SW 1271 (cell line): ENCODE measurements at regions not wholly inside any gene's neighbourhood (a gene's known extent, or its start where the extent isn't known, plus 50 kb on each side); places are given as distances from the start of the nearest gene placed in this dataset.
"Not testable (repeated sequence)": the region's sequence is repeated elsewhere in the genome, so short reads cannot be mapped to it uniquely, and the experiment has no call there.

Experiments
- DNase-seq, 2 experiments: peaks; one replicate each; lab custom pipeline; 2025; lab: John Stamatoyannopoulos, UW

DNA sequence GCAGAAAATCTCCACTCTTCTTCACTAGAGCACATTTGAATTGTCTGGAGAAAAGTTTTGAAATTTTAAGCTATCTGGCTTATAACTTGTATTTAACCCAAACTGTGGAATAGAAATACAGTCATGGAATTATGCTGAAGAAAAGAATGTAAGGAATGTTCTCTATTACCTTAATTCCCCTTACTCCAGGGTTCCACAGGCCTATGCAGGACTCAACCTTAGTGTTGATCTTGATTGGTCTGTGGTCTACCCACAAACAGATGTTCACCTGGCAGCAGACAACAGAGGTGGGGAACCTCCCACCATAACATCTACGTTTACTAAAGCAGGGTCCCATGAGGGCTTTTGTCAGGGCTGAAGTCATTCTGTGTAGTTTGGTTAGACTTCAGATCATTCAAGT is 189.3 kb upstream of the GPRIN3 start:
- no peak for DNase-seq

DNA sequence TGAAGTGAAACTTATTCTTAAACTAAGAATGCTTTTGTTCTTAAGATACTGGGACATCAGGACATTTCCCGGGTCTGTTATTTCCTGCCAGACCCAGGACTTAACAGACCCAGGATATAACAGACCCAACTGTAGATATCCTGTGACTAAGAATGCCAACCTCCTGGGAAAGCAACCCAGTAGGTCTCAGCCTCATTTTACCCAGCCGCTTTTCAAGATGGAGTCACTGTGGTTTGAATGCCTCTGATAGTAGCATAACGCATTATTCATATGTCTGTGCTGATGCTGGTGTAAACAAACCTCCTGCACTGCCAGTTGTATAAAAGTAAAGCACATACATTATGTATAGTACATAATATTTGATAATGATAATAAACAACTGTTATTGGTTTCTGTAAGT is 185.8 kb upstream of the GPRIN3 start:
- no peak for DNase-seq

DNA sequence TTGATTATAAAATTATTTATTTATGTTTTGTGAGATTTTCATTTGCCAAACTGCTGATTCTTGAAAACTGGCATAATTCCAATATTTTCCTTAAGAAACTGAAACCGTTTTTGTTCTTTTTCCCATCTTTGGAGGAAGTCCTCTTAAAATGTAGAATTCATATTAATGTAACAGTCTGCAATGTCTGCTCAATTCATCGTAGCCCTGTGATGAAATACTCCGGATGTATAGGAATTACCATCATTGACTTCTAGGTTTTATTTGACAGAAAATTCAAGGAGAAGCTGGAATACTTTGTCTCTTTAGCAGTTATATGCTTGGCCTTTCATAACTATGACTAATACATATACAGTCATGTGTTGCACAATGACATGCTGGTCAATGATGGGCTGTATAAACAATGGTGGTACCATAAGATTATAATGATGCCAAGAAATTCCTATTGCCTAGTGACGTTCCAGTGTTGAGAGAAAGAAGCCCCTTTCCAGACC is 185.0 kb upstream of the GPRIN3 start:
- no peak for DNase-seq

DNA sequence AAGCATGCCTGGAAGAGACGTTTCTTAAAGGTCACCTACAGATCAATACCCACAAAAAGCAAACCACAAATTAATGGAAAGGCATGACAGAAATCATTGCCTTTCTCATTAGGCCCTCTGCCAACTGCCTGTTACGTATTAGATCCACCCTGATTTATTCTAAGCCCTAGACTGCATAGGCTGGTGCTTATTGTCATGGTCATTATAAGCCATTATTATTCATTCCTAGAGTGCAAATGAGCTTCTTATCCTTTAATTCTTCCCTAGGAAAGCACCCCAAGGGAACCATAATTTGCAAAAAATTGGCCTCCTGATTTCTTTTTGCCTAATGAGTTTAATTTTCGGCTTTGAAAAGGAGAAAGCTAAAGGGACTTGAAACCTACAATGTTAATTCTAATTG is 184.2 kb upstream of the GPRIN3 start:
- DNase-seq: no peak

DNA sequence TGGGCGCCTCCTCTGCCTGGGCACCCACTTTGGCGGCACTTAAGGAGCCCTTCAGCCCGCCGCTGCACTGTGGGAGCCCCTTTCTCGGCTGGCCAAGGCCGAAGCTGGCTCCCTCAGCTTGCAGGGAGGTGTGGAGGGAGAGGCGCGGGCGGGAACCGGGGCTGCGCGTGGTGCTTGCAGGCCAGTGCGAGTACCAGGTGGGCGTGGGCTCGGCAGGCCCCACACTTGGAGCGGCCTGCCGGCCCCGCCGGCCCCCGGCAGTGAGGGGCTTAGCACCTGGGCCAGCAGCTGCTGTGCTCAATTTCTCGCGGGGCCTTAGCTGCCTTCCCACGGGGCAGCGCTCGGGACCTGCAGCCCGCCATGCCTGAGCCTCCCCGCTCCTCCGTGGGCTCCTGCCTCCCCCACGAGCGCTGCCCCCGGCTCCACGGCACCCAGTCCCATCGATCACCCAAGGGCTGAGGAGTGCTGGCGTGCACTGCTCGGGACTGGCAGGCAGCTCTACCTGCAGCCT is 182.4 kb upstream of the GPRIN3 start:
- not testable (repeated sequence) for DNase-seq

DNA sequence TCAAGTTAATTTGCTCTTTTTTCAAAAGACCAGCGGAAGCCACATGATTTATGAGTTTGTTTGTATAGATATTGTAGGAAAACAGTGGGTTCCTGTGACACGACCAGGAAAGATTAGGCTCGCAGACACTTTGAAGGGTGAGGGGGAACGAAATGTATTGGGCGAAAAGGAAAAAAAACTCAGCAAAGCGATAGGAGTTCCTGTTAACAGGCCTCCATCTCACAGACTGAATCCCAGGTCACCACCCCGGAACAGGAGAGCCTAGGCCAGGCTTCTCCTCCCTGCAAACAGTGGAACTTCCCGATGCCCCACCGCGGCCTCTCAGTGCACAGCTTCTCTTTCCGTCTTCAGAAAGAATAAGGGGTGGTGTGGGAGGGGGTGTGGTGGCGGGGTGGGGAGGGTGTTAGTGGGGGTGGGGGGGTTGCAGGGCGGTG is 181.8 kb upstream of the GPRIN3 start:
- no peak for DNase-seq

DNA sequence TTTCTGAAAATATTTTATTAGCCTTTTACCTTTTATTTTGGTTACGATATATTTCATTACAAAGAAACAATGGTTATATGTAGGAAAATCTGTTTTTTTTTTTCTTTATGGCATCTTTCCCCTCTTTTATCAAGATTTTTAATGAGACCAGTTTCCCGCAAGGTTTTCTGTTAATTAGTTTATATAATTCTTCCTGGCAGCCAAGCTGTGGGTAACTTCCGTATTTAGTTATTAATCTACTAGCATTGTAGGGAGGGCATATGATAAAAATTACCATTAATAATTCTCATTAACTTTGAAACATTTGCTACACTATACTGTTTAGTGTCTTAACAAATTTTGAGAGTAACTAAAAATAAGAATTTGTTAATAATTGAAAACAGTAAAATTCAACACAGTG is 181.1 kb upstream of the GPRIN3 start:
- no peak for DNase-seq

DNA sequence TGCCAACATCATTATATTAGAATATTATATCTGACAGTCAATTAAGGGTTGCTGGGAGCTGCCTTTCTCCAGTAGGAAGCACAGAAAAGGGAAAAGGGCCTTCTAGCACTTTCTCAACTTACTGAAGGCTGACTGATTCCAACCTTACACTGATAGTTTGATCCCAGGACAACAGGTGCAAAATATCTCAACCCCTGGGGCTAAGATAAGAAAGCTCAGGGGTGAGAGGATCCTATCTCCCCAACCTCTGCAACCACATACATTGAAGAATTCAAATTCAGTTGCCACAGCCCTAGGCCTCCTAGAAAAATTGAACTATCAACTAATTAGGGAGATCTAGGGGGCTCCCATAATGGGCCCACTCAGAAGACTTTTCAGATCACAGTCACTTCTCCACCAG is 179.1 kb upstream of the GPRIN3 start:
- no peak for DNase-seq

DNA sequence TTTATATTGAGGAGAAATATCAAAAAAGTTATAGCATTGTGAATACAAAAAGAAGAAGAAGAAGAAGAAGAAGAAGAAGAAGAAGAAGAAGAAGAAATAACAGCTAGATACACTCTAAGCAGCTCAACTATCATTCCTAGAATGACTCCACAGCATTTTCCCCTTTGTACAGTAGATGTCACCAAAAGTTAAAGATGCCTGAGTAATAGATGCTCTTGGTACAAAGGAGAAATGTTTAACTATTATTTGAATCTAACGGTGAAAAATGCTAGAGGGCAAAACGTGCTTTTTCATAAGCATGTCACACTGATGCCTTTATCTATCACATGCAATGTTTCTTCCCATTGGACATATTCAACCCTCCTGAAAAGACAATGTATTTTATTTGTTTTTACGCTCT is 178.4 kb upstream of the GPRIN3 start:
- no peak for DNase-seq

DNA sequence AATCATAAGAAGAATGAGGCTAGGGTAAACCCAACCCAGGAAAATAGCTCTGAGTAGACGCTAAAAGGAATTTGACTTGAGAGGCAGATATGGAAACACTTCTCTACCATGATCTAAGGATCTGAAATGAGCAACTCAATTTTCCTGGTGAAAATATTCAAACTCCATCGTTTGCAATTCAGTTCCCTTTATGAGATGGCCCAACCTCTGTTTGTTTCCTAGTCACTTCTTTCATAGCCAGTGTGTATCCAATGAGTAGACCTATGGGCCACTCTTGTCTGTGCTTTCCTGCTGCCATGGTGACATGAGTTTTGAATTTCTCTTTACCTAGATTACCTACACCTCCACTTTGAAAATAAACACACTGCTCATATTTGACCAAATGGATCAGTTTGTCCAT is 176.2 kb upstream of the GPRIN3 start:
- DNase-seq: no peak

DNA sequence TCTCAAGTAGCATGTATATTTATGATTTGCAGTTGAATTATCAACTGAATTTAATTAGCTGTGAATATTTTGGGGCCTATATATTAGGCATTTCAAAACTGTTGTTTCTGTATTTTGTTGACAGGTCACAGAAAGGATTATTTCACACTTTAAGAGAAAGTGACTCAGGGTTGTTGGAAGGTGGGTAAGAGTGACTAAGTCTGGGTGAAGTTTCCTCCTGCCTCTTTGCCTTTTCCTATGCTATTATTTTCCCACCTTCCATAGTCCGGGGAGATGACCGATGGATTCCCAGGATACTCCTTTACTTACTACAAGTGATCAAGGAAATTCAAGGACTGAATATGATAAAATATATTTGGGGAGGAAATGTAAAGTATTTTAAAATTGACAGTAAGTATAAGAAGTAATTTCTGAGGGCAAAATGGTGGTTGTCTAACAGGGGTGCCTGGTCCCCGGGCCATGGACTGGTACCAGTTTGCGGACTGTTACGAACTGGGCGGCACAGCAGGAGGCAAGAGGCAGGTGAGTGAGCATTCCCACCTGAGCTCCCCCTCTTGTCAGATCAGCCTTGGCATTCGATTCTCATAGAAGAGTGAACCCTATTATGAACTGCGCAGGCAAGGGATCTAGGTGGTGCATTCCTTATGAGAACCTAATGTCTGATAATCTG is 175.5 kb upstream of the GPRIN3 start:
- no peak for DNase-seq

DNA sequence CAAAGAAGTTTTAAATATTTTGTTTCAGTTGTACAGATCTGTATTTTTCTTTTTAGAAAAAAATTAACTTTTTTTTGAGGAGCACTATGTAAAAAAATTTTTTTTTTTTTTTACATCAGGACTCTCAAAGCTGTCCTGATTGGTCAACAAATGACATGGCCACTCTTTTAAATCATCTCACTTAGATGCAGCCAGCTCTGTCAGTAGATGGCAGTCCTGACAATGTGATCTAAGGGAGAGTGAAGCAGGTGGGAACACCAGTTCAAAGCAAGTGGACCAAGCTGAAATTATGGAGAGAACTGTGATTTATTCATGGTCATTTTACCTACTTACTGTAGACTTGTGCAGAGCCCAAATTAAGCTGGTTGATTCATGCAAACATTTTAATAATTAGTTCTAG is 174.7 kb upstream of the GPRIN3 start:
- DNase-seq: peak; percentile 0 to 40

DNA sequence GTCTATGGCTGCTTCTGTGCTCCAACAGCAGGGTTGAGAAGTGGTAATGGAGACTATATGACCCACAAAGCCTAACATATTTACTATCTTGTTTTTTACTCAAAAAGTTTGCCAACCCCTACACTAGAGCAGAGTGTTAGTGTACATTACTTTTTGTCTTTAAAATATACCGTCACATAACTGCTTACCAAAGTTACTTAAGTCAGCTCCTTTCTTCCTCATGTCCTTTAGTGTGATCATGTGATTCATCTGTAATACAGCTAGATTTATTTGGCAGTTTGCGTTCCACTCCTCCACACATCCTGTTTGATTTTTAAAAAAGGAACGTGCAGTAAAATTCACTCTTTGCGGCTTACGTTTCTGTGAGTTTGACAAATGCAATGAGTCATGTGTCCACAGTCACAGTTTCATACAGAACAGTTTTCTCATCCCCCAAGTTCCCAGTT is 162.4 kb upstream of the GPRIN3 start:
- DNase-seq: peak in 1 of 2 experiments; percentile 32

DNA sequence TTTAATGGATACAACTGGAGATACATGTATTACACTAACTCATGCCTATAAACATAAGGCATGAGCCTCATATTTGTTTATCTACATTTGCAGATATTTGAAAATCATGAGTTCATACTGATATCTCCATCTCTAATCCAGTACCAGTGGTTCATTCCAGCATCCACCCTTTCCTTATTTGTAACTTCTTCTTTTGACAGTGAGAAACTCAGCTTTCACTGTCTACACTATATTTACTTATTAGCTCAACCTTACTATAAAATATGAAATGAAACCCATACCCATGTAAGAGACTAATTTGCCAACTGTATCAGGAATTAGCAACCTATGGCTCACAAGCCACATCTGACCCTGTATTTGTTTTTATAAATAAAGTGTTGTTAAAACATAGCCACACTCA is 161.9 kb upstream of the GPRIN3 start:
- no peak for DNase-seq

DNA sequence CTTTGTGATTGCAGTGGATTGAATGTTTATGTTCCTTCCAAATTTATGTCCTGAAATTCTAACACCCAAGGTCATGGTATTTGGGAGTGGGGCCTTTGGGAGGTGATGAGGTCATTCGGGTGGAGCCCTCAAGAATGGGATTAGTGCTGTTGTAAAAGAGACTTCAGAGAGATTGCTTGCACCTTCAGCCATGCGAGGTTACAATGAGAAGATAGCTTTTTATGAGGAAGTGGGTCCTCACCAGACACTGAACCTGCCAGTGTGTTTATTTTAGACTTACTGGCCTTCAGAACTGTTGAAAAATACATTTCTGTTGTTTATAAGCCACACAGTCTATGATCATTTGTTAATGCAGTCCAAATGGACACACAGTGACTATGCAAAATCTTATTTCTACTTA is 161.0 kb upstream of the GPRIN3 start:
- no peak for DNase-seq

DNA sequence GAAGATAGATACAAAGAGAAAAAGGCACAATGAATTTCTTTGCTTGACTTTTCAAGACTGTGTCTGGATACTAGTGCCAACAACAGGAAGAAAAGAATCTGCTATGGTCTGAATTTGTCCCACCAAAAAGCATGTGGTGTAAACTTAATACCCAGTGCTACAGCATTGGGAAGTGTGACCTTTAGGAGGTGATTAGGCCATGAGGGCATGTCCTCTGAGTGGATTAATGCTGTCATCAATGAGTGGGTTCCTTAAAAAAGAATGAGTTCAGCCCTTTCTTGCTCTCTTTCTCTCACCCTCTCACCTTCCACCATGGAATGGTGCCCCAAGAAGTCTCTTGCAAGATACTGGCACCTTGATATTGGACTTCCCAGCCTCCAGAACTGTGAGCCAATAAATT is 155.7 kb upstream of the GPRIN3 start:
- no peak for DNase-seq

DNA sequence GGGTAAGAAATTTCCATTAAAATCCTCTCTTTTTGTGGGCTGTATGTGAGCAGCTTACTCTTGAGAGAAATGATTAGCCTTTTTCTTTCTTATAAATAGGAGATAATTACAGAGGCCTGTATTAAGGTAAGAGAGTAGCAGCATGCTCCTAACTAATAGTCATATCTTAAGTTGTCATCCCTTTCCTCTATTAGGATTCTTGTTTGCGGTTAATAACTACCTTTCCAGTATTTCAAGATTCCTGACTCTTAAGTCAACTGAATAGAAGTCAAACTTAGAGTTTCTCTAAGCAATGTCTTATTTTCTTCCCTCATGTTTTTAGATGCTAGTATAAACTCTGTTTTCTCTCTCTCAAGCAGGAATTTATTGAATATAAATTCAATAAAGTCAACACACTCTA is 139.9 kb upstream of the GPRIN3 start:
- no peak for DNase-seq

DNA sequence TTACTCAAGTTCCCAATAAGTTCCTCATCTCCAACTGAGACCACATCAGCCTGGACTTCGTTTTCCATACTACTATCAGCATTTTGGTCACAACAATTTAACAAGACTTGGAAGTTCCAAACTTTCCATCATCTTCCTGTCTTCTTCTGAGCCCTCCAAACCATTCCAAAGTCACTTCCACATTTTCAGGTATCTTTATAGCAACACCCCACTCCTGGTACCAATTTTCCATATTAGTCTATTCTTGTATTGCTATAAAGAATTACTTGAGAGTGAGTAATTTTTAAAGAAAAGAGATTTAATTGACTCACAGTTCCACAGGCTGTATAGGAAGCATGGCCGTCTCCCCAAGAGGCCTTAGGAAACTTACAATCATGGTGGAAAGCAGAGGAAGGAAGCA is 138.6 kb upstream of the GPRIN3 start:
- no peak for DNase-seq

DNA sequence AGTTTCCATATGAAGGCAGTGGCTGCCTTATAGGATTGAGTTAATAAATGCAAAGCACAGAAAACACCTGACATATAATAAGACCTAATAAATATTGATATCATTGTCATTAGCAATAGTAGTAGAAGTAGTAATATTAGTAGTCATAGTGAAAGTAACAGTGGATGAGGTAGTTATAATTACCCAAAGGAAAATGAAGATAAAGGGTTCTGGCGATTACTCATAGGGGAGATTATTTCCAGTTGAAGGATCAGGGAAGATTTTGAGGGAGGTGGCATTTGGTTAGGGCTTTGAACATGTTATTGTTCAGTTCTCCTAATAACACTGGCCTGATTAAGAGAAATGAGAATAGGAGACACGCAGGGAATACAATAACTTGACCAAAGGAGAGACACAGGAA is 131.9 kb upstream of the GPRIN3 start:
- no peak for DNase-seq

DNA sequence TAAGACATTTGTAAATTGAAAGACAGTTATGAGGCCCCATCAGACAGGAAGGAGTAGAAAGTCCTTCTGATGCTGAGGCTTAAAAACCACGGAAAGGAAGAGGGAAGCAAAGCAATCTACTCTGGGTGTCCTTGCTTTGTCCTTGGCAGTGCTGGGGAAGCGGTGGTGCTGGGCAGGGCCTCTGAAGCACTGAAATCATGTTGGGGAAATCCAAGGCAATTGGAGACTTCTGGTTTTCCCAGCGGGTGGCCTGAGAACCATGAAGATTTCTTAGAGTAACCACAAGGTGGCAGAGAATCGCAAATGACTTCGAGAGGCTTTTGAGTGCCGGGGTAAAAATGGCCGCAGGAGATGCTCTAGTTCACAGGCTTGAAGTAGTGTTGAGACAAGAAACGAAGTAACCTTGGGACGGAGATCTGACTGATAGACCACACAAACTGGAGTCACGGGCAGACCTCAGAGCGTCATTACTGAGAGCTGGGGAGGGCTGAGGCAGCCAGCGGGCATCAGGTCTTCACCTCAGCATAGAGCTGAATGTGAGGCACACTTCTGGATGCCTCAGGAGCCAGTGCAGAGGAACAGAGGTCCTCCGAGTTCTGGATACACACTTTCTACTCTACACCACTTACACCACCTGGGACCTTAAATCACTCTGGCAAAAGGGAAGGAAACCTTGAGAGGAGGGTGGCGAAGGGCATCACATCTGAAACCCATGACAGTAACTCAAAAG is 130.7 kb upstream of the GPRIN3 start:
- peak; percentile 1 to 5 for DNase-seq

DNA sequence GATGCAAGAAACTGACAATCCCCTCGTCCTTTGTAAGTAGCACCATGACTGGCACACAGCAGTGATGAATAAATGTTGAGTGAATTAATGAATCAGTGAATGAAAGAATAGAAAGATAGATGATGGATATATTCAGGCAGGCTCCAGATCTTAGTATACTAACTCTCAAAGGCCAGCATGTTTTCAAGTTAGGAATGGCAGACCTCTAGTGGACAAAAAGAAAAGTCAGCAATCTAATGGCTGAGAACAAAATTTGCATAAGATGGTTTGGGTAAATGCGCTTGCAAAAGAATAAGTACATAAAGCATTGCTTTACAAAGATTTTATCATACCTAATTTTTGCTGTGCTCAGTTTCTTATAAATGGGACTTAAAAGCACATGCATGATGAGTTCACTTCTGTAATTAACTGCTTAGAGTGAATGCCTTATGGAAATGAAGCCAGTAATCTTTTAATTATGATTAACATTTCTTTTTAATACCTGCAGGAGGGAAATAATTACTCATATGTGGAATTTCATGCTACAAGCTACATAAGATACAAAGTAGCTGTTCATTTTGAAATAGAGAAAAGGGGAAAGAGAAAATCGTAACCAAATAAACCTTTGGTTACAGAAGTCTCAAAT is 126.9 kb upstream of the GPRIN3 start:
- DNase-seq: peak in 1 of 2 experiments; percentile 27

DNA sequence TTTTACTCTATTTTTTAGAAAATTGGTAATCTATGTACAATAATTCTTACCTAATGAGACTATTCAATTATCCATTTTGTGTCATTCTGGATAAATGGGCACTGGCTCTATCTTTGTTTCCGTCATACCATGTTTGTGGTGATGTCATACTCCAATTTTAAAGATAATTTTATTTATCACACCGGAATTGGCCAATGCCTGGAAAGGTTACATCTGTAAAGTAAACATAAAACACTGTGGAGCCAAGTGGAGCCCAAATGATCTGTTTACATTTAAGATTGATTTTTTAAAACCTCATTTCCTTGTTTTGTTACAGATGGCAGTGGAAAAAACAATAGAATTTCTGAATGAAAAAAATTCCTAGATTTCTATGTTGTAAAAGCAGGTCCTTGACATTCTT is 120.2 kb upstream of the GPRIN3 start:
- no peak for DNase-seq

DNA sequence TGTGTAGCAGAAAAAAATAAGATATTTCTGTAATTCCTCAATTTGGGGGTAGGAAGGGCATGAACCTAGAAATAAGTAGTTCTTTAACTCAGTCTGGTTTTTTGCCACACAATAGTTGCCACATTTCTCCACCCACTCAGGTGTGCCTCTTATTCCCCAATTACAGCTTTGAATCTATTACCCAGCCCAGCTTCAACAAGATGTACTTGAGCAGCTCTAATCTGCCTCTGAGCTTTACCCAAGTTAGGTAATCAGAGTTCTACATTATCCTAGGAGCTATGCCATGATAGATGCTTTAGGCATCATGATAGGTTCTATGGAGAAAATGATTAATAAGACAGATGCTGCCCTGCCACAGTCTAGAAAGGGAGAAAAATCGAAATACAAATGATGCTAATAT is 117.4 kb upstream of the GPRIN3 start:
- no peak for DNase-seq
